ENCODE measurements at regions not wholly inside any gene's neighbourhood (a gene's known extent, or its start where the extent isn't known, plus 50 kb on each side); places are given as distances from the start of the nearest gene placed in this dataset.

GRCh38 chr10:4094751-4095150 is 309.7 kb upstream of the KLF6 start:
- no peak for DNase-seq (ENCODE audit: low read depth in 1 of 2, low spot score in 1 of 2)
- no peak overlapping the region for H3K4me3 ChIP-seq (replicated peaks; ENCODE audit: insufficient read depth, low read length)
- no peaks in the 10 kb centered on the region for H3K27me3 ChIP-seq (ENCODE audit: insufficient read depth, poor library complexity, severe bottlenecking)
- no peak overlapping the region for H3K27ac ChIP-seq (replicated peaks)
- TF ChIP-seq SPI1 (IDR thresholded peaks at IDR 0.05; ENCODE audit: borderline replicate concordance, low read depth), result no peak
- no peak for TF ChIP-seq REST (IDR thresholded peaks at IDR 0.05; ENCODE audit: insufficient replicate concordance, low read depth)
- no peak for TF ChIP-seq GABPA (IDR thresholded peaks at IDR 0.05; ENCODE audit: low read depth)
- no peak for TF ChIP-seq CTCF (IDR thresholded peaks at IDR 0.05; ENCODE audit: insufficient read depth, low read length)
- TF ChIP-seq POLR2AphosphoS5 (IDR thresholded peaks at IDR 0.05; ENCODE audit: low read depth), result no peak

- DNase-seq (ENCODE audit: low read depth in 1 of 2, low spot score in 1 of 2), result no peak
- Histone ChIP-seq H3K4me3 (replicated peaks; ENCODE audit: insufficient read depth, low read length) (no peak overlapping the region), H3K27ac (replicated peaks) (no peak overlapping the region), H3K27me3 (ENCODE audit: insufficient read depth, poor library complexity, severe bottlenecking) (no peaks in the 10 kb centered on the region)
- TF ChIP-seq SPI1 (IDR thresholded peaks at IDR 0.05; ENCODE audit: borderline replicate concordance, low read depth), result no peak
These were observed 308.4 kb upstream of the KLF6 start for GRCh38 chr10:4093438-4093837.

GRCh38 chr10:4088354-4089066 is 303.5 kb upstream of the KLF6 start:
- H3K27ac ChIP-seq (replicated peaks), result no peak overlapping the region
- no peak for DNase-seq (ENCODE audit: low read depth in 1 of 2, low spot score in 1 of 2)
- H3K27me3 ChIP-seq (ENCODE audit: insufficient read depth, poor library complexity, severe bottlenecking), result no peaks in the 10 kb centered on the region
- no peak for TF ChIP-seq POLR2AphosphoS5 (IDR thresholded peaks at IDR 0.05; ENCODE audit: low read depth)
- H3K4me3 ChIP-seq (replicated peaks; ENCODE audit: insufficient read depth, low read length), result no peak overlapping the region

GRCh38 chr10:4086131-4086898 is 301.3 kb upstream of the KLF6 start:
- TF ChIP-seq GABPA (IDR thresholded peaks at IDR 0.05; ENCODE audit: low read depth) (no peak), REST (IDR thresholded peaks at IDR 0.05; ENCODE audit: insufficient replicate concordance, low read depth) (no peak), CTCF (IDR thresholded peaks at IDR 0.05; ENCODE audit: insufficient read depth, low read length) (no peak)

More at GRCh38 chr10:4086131-4086898, 301.3 kb upstream of the KLF6 start:
- Histone ChIP-seq H3K27me3 (ENCODE audit: insufficient read depth, poor library complexity, severe bottlenecking) (no peaks in the 10 kb centered on the region), H3K4me3 (replicated peaks; ENCODE audit: insufficient read depth, low read length) (no peak overlapping the region), H3K27ac (replicated peaks) (no peak overlapping the region)
- DNase-seq (ENCODE audit: low read depth in 1 of 2, low spot score in 1 of 2), result no peak
